ENCODE measurements at regions not wholly inside any gene's neighbourhood (a gene's known extent, or its start where the extent isn't known, plus 50 kb on each side); places are given as distances from the start of the nearest gene placed in this dataset.

- H2AFZ ChIP-seq (ENCODE audit: low read length) = no peak overlapping the region
- H3K9me3 ChIP-seq (ENCODE audit: insufficient read depth, low read depth, low read length) = no peaks in the 10 kb centered on the region
- H3K9ac ChIP-seq (ENCODE audit: low read depth, low read length, poor library complexity, severe bottlenecking) = no peak overlapping the region
- no peaks in the 10 kb centered on the region for H3K9me2 ChIP-seq (replicated peaks; ENCODE audit: low read depth, low read length)
- H3K4me2 ChIP-seq (ENCODE audit: low read depth, low read length, poor library complexity, severe bottlenecking) = no peak overlapping the region
- H3K4me3 ChIP-seq (ENCODE audit: low read length, poor library complexity, severe bottlenecking) = no peak overlapping the region
- H3K4me1 ChIP-seq (ENCODE audit: insufficient read depth, low read length, poor library complexity, severe bottlenecking) = peaks cover 6% of the 10 kb centered on the region
- H4K20me1 ChIP-seq (ENCODE audit: insufficient read depth, low read length, poor library complexity, severe bottlenecking) = no peaks in the 10 kb centered on the region
- no peaks in the 10 kb centered on the region for H3K36me3 ChIP-seq (ENCODE audit: insufficient read depth, low read length)
- no peaks in the 10 kb centered on the region for H3F3A ChIP-seq (ENCODE audit: low read depth)
- H3K79me2 ChIP-seq (ENCODE audit: insufficient read depth, low read length) = no peaks in the 10 kb centered on the region
- H3K27me3 ChIP-seq (ENCODE audit: insufficient read depth, low read length, poor library complexity, severe bottlenecking) = no peaks in the 10 kb centered on the region
- TF ChIP-seq EZH2phosphoT487 (IDR thresholded peaks at IDR 0.05; ENCODE audit: borderline replicate concordance) (no peak), CTCF (conservative IDR thresholded peaks at IDR 0.05; ENCODE audit: low read length) (no peak)
These were observed 705.6 kb upstream of the ID2 start for GRCh38 chr2:7976206-7976605.

DNA sequence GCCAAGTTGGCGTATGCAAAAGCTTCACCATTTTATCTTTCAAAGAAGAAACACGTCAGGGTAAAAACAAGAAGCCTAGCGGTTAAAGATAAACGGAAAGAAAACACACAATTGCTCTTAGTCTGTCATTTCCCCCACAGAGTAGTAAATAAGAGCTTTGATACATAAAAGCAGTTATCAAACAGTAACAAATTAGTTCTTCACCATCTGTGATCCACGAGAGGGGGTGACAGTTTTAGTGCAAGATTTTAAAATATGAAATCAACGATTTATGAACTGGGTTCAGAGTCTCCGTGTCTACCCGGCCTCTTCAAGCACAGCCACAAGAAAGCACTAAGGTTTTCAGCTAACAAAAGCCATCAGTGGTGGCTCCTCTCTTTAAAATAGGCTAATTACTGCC is 703.9 kb upstream of the ID2 start:
- no peak overlapping the region for H3K4me3 ChIP-seq (ENCODE audit: low read length, poor library complexity, severe bottlenecking)
- H4K20me1 ChIP-seq (ENCODE audit: insufficient read depth, low read length, poor library complexity, severe bottlenecking) = no peaks in the 10 kb centered on the region
- no peak overlapping the region; the same call in 1 of the 2 replicates for H2AFZ ChIP-seq (ENCODE audit: low read length)
- H3K9me2 ChIP-seq (replicated peaks; ENCODE audit: low read depth, low read length) = no peaks in the 10 kb centered on the region
- H3K79me2 ChIP-seq (ENCODE audit: insufficient read depth, low read length) = no peaks in the 10 kb centered on the region
- H3F3A ChIP-seq (ENCODE audit: low read depth) = no peaks in the 10 kb centered on the region
- H3K4me1 ChIP-seq (ENCODE audit: insufficient read depth, low read length, poor library complexity, severe bottlenecking) = peaks cover 6% of the 10 kb centered on the region
- H3K9me3 ChIP-seq (ENCODE audit: insufficient read depth, low read depth, low read length) = peaks cover 6% of the 10 kb centered on the region; the same call in 1 of the 2 replicates
- no peak overlapping the region for H3K9ac ChIP-seq (ENCODE audit: low read depth, low read length, poor library complexity, severe bottlenecking)
- H3K27me3 ChIP-seq (ENCODE audit: insufficient read depth, low read length, poor library complexity, severe bottlenecking) = no peaks in the 10 kb centered on the region
- TF ChIP-seq EZH2phosphoT487 (IDR thresholded peaks at IDR 0.05; ENCODE audit: borderline replicate concordance) = no peak
- TF ChIP-seq CTCF (conservative IDR thresholded peaks at IDR 0.05; ENCODE audit: low read length) = no peak
- H3K36me3 ChIP-seq (ENCODE audit: insufficient read depth, low read length) = no peaks in the 10 kb centered on the region
- no peak overlapping the region for H3K4me2 ChIP-seq (ENCODE audit: low read depth, low read length, poor library complexity, severe bottlenecking)

DNA sequence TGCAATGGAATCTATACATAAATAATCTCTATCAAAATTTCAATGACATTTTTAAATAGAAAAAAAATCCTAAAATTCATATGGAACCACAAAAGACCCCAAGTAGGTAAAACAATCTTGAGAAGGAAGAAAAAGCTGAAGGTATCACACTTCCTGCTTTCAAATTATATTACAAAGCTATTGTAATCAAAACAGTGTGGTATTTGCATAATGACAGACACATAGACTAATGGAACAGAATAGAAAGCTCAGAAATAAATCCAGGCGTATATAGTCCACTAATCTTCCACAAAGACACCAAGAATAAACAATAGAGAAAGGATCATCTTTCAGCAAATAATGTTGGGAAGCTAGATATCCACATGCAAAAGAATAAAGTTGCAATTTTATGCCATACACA is 699.8 kb upstream of the ID2 start:
- Histone ChIP-seq H4K20me1 (ENCODE audit: insufficient read depth, low read length, poor library complexity, severe bottlenecking) (no peaks in the 10 kb centered on the region), H3K4me1 (ENCODE audit: insufficient read depth, low read length, poor library complexity, severe bottlenecking) (peaks cover 19% of the 10 kb centered on the region)
- TF ChIP-seq CTCF (conservative IDR thresholded peaks at IDR 0.05; ENCODE audit: low read length) (no peak), EZH2phosphoT487 (IDR thresholded peaks at IDR 0.05; ENCODE audit: borderline replicate concordance) (no peak)

More for the DNA sequence above, 699.8 kb upstream of the ID2 start:
- H3K27me3 ChIP-seq (ENCODE audit: insufficient read depth, low read length, poor library complexity, severe bottlenecking) = no peaks in the 10 kb centered on the region
- no peaks in the 10 kb centered on the region for H3F3A ChIP-seq (ENCODE audit: low read depth)
- H3K9ac ChIP-seq (ENCODE audit: low read depth, low read length, poor library complexity, severe bottlenecking) = no peak overlapping the region
- H3K4me2 ChIP-seq (ENCODE audit: low read depth, low read length, poor library complexity, severe bottlenecking) = no peak overlapping the region
- no peaks in the 10 kb centered on the region for H3K9me2 ChIP-seq (replicated peaks; ENCODE audit: low read depth, low read length)
- H3K36me3 ChIP-seq (ENCODE audit: insufficient read depth, low read length) = no peaks in the 10 kb centered on the region
- H3K9me3 ChIP-seq (ENCODE audit: insufficient read depth, low read depth, low read length) = peaks cover 6% of the 10 kb centered on the region; the same call in 1 of the 2 replicates
- H3K4me3 ChIP-seq (ENCODE audit: low read length, poor library complexity, severe bottlenecking) = no peak overlapping the region
- H3K79me2 ChIP-seq (ENCODE audit: insufficient read depth, low read length) = no peaks in the 10 kb centered on the region
- H2AFZ ChIP-seq (ENCODE audit: low read length) = no peak overlapping the region

Measured in Loucy (cell line).